ENCODE measurements at regions not wholly inside any gene's neighbourhood (a gene's known extent, or its start where the extent isn't known, plus 50 kb on each side); places are given as distances from the start of the nearest gene placed in this dataset.
A peak's percentile ranks its signal among the peaks of the same experiment; 100 is the strongest.

DNA sequence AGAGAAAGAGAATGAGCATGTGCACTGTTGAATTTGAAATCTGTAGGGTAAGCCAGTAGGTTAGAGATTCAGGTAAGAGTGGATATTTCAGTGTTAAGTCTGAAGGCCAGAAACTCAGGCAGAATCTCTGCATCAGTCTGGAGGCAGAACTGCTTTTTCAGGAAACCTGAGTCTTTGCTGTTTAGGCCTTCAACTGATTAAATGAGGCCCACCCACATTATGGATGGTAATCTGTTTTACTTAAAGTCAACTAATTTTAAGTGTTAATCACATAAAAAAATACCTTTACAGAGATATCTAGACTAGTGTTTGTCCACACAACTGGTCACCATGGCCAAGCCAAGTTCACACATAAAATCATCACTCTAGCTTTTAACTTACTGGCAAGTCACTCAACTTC is 205.0 kb upstream of the DDHD1 start:
- ChIA-PET CTCF (interaction anchor here (0.5 kb wide), 1 partner anchor 409 kb away, joined by 3 read pairs; no protein-coding TSS in a partner anchor), POLR2A (ENCODE audit: unreplicated experiment) (no interaction called here)
- TF ChIP-seq, protein P1, sequence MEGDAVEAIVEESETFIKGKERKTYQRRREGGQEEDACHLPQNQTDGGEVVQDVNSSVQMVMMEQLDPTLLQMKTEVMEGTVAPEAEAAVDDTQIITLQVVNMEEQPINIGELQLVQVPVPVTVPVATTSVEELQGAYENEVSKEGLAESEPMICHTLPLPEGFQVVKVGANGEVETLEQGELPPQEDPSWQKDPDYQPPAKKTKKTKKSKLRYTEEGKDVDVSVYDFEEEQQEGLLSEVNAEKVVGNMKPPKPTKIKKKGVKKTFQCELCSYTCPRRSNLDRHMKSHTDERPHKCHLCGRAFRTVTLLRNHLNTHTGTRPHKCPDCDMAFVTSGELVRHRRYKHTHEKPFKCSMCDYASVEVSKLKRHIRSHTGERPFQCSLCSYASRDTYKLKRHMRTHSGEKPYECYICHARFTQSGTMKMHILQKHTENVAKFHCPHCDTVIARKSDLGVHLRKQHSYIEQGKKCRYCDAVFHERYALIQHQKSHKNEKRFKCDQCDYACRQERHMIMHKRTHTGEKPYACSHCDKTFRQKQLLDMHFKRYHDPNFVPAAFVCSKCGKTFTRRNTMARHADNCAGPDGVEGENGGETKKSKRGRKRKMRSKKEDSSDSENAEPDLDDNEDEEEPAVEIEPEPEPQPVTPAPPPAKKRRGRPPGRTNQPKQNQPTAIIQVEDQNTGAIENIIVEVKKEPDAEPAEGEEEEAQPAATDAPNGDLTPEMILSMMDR (conservative IDR thresholded peaks at IDR 0.05): no peak
- no peak for TF ChIP-seq EZH2 (IDR thresholded peaks at IDR 0.05; ENCODE audit: low read depth)
- BruUV-seq (replicated peaks): no TSS peak
- H3K4me3 ChIP-seq: no peak overlapping the region
- intact Hi-C loops (cut with micrococcal nuclease; ENCODE audit: unreplicated experiment): no loop called here
- no peaks in the 10 kb centered on the region for H3K27me3 ChIP-seq (ENCODE audit: insufficient read depth, low read depth)
- no peak for DNase-seq
- H3K9me2 ChIP-seq (ENCODE audit: insufficient read depth): no peaks in the 10 kb centered on the region
- no peak overlapping the region for H3K4me2 ChIP-seq
- no peak overlapping the region for H2AFZ ChIP-seq
- no peaks in the 10 kb centered on the region for H3K79me2 ChIP-seq (ENCODE audit: low read depth)
- H3K27ac ChIP-seq: no peak overlapping the region
- no peaks in the 10 kb centered on the region for H4K20me1 ChIP-seq (ENCODE audit: insufficient read depth)
- 0 out of 2 replicates have a peak, but pooled peaks cover 5% of the 10 kb centered on the region for H3K4me1 ChIP-seq (replicated peaks; ENCODE audit: insufficient read depth)
- no peaks in the 10 kb centered on the region for H3F3A ChIP-seq (ENCODE audit: insufficient read depth, low read depth)
- no peaks in the 10 kb centered on the region for H3K36me3 ChIP-seq (ENCODE audit: low read depth)
- H3K9me3 ChIP-seq (ENCODE audit: insufficient read depth, low read depth): no peaks in the 10 kb centered on the region

DNA sequence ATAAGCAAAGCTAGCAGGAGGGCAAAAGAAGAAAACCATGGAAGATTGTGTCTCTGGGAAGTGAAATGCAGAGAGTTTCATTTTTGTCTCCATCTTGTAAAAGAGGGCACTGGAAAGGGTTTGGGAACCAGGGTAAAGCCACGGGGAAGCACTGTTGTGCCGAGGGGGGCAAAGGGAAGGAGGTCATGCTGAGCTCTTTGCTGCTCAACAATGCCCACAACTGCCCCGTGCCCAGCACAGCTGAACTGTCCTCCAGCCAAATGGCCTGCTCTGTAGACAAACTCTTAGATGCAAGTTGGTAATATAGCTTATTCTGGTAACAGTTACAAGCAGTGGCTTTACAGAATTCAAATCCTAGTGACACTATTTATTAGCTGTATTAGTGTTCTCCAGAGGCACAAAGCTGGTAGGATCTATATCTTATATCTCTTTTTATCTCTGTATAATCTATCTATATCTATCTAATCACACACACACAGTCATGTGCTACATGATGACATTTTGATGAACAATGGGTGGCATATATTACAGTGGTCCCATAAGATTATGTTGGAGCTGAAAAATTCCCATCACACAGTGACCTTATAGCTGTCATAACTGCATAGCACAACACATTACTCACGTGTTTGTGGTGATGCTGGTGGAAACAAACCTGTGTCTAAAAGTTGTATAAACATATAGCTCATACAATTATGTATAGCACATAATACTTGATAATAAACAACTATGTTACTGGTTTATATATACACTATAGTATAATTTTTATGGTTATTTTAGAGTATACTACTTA is 203.4 kb upstream of the DDHD1 start:
- ChIA-PET POLR2A (ENCODE audit: unreplicated experiment) (no interaction called here), CTCF (interaction anchor here (0.5 kb wide), 1 partner anchor 51 kb away, joined by 18 read pairs; no protein-coding TSS in a partner anchor)
- H3K9me3 ChIP-seq (ENCODE audit: insufficient read depth, low read depth): no peaks in the 10 kb centered on the region
- DNase-seq: no peak
- no peaks in the 10 kb centered on the region for H3K79me2 ChIP-seq (ENCODE audit: low read depth)
- H3K4me2 ChIP-seq: no peak overlapping the region
- H3K4me3 ChIP-seq: no peak overlapping the region
- H3K4me1 ChIP-seq (replicated peaks; ENCODE audit: insufficient read depth): 0 out of 2 replicates have a peak, but pooled peaks cover 5% of the 10 kb centered on the region
- no peak overlapping the region for H3K27ac ChIP-seq
- H3K9me2 ChIP-seq (ENCODE audit: insufficient read depth): no peaks in the 10 kb centered on the region
- no peaks in the 10 kb centered on the region for H3F3A ChIP-seq (ENCODE audit: insufficient read depth, low read depth)
- no peaks in the 10 kb centered on the region for H3K27me3 ChIP-seq (ENCODE audit: insufficient read depth, low read depth)
- TF ChIP-seq, protein P1 (conservative IDR thresholded peaks at IDR 0.05): no peak
- no peak for TF ChIP-seq EZH2 (IDR thresholded peaks at IDR 0.05; ENCODE audit: low read depth)
- H4K20me1 ChIP-seq (ENCODE audit: insufficient read depth): no peaks in the 10 kb centered on the region
- no peaks in the 10 kb centered on the region for H3K36me3 ChIP-seq (ENCODE audit: low read depth)
- no TSS peak for BruUV-seq (replicated peaks)
- H2AFZ ChIP-seq: no peak overlapping the region
- intact Hi-C loops (cut with micrococcal nuclease; ENCODE audit: unreplicated experiment): no loop called here

DNA sequence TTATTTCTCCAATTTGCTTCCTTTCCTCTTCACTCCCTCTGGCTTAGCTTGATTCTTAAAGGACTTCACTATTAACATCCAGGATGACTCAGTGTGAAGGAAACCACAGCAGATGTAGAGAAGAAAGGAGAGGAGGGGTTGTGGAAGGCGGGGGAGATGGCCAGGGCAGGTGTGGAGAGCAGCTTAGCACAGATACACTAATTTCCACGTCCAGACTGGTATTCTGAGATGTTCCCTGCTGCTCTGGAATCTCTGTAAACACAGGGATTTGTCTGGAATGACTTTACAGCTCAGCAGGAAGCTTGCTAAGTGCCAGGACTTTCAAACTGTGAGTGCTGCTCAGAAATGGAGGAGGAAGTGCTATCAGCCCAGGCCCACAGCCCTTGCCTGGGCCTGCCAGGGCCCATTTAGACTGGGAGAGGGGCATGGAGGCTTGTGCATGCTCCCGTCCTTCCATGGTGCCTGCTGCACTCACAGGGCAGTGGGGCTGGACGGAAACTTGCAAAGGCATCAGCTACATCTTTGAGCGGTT is 202.5 kb upstream of the DDHD1 start:
- ChIA-PET POLR2A (ENCODE audit: unreplicated experiment) (interaction anchor here (0.5 kb wide), 1 partner anchor 753 kb away, joined by 4 read pairs; no protein-coding TSS in a partner anchor), CTCF (interaction anchor here (0.6 kb wide), 1 partner anchor 161 kb away, joined by 5 read pairs; no protein-coding TSS in a partner anchor)
- peak; percentile 25 to 37 for DNase-seq
- Histone ChIP-seq H3K9me2 (ENCODE audit: insufficient read depth) (no peaks in the 10 kb centered on the region), H2AFZ (no peak overlapping the region), H3K79me2 (ENCODE audit: low read depth) (no peaks in the 10 kb centered on the region), H3F3A (ENCODE audit: insufficient read depth, low read depth) (no peaks in the 10 kb centered on the region), H3K4me2 (no peak overlapping the region), H4K20me1 (ENCODE audit: insufficient read depth) (no peaks in the 10 kb centered on the region), H3K4me3 (no peak overlapping the region), H3K27me3 (ENCODE audit: insufficient read depth, low read depth) (no peaks in the 10 kb centered on the region), H3K9me3 (ENCODE audit: insufficient read depth, low read depth) (no peaks in the 10 kb centered on the region), H3K36me3 (ENCODE audit: low read depth) (no peaks in the 10 kb centered on the region), H3K4me1 (replicated peaks; ENCODE audit: insufficient read depth) (0 out of 2 replicates have a peak, but pooled peaks cover 5% of the 10 kb centered on the region), H3K27ac (no peak overlapping the region)
- BruUV-seq (replicated peaks): no TSS peak
- TF ChIP-seq EZH2 (IDR thresholded peaks at IDR 0.05; ENCODE audit: low read depth): no peak
- intact Hi-C loops (cut with micrococcal nuclease; ENCODE audit: unreplicated experiment): no loop called here
